ENCODE measurements at regions not wholly inside any gene's neighbourhood (a gene's known extent, or its start where the extent isn't known, plus 50 kb on each side); places are given as distances from the start of the nearest gene placed in this dataset.

DNA sequence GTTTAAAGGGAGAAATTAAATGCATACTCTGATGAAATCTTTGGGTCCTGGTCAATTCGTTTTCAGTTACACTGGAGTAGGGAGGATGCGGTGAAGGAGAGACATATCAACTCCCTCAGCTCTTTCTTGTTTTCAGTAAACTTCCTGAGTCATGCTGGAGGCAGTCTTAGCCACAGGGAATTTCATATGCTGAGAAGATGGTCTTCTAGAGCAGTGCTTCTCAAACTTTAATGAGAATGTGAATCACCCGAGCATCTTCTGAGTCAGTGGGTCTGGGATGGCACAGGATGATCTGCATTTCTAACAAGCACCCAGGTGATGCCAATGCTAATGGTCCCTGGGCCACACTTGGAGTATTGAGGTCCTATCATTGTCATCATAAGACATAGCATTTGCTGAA is 214.5 kb downstream of the KIT start:
- DNase-seq: no peak
- no peaks in the 10 kb centered on the region for H3K27me3 ChIP-seq
- no peak for TF ChIP-seq POLR2A (IDR thresholded peaks at IDR 0.05)
- TF ChIP-seq, protein P1, sequence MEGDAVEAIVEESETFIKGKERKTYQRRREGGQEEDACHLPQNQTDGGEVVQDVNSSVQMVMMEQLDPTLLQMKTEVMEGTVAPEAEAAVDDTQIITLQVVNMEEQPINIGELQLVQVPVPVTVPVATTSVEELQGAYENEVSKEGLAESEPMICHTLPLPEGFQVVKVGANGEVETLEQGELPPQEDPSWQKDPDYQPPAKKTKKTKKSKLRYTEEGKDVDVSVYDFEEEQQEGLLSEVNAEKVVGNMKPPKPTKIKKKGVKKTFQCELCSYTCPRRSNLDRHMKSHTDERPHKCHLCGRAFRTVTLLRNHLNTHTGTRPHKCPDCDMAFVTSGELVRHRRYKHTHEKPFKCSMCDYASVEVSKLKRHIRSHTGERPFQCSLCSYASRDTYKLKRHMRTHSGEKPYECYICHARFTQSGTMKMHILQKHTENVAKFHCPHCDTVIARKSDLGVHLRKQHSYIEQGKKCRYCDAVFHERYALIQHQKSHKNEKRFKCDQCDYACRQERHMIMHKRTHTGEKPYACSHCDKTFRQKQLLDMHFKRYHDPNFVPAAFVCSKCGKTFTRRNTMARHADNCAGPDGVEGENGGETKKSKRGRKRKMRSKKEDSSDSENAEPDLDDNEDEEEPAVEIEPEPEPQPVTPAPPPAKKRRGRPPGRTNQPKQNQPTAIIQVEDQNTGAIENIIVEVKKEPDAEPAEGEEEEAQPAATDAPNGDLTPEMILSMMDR (IDR thresholded peaks at IDR 0.05): no peak
- no peak overlapping the region for H3K4me3 ChIP-seq
- H3K9me3 ChIP-seq: no peaks in the 10 kb centered on the region
- no peak overlapping the region for H3K27ac ChIP-seq
- intact Hi-C loops (cut with DNase I; ENCODE audit: low total_unique reads): no loop called here
- H3K4me1 ChIP-seq: no peaks in the 10 kb centered on the region
- H3K36me3 ChIP-seq: no peaks in the 10 kb centered on the region

DNA sequence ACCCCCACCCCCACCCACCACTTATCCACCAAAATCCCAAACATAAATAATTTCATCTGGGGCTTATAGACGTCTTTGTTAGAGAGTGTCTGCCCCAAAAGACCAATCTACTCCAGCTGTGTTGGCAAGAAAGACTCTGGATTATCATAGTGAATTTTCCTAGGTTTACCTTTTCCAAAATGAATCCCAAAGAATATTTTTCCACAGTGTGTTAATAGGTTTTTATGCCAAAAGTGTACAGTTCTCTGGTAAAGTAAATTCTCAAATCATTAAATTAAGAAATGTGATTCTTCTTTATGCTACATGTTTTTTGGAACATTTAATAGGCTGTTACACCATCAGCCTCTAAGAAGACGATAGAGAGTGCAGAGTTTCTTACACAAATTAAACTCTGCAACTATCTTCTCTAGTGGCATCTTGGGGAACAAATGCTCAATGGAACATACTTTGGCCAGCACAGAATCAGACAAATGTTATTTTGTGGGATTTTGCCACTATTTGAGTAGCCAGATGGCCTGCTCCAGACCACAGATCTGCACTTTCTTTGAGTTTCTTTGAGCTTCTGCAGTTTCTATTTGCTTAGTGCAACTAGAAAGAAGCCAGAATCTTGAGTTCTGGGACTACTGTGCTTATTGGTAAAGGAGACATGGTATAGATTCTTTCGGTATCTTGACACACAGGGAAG is 206.0 kb downstream of the KIT start:
- H3K36me3 ChIP-seq: no peaks in the 10 kb centered on the region
- no peak overlapping the region for H3K27ac ChIP-seq
- intact Hi-C loops (cut with DNase I; ENCODE audit: low total_unique reads): no loop called here
- H3K4me1 ChIP-seq: no peaks in the 10 kb centered on the region
- H3K4me3 ChIP-seq: no peak overlapping the region
- TF ChIP-seq POLR2A (IDR thresholded peaks at IDR 0.05): no peak
- TF ChIP-seq, protein P1 (IDR thresholded peaks at IDR 0.05): no peak
- H3K27me3 ChIP-seq: no peaks in the 10 kb centered on the region
- no peaks in the 10 kb centered on the region for H3K9me3 ChIP-seq
- no peak for DNase-seq

DNA sequence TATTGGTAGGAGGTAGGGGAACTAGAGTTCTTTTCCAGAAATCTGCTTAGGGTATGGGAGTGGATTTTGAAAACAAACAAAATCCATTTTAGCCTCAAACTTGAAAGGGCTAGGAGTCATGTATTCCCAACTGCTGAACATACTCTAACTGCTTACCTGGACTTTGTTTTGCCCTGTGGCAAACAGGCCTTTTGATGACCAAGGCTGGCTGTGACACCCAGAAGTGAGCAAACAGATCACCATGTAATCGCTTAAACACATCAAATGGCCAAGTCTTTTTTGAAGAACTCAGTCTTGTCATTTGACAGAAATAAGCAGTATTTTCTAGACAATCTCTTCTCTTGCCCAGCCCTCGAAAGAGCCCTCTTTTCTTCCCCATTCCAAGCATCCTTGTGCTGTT is 203.4 kb downstream of the KIT start:
- intact Hi-C loops (cut with DNase I; ENCODE audit: low total_unique reads): no loop called here
- Histone ChIP-seq H3K27me3 (no peaks in the 10 kb centered on the region), H3K36me3 (no peaks in the 10 kb centered on the region), H3K4me3 (no peak overlapping the region), H3K9me3 (no peaks in the 10 kb centered on the region), H3K4me1 (no peaks in the 10 kb centered on the region), H3K27ac (no peak overlapping the region)
- TF ChIP-seq, protein P1 (IDR thresholded peaks at IDR 0.05): no peak
- no peak for TF ChIP-seq POLR2A (IDR thresholded peaks at IDR 0.05)
- no peak for DNase-seq

DNA sequence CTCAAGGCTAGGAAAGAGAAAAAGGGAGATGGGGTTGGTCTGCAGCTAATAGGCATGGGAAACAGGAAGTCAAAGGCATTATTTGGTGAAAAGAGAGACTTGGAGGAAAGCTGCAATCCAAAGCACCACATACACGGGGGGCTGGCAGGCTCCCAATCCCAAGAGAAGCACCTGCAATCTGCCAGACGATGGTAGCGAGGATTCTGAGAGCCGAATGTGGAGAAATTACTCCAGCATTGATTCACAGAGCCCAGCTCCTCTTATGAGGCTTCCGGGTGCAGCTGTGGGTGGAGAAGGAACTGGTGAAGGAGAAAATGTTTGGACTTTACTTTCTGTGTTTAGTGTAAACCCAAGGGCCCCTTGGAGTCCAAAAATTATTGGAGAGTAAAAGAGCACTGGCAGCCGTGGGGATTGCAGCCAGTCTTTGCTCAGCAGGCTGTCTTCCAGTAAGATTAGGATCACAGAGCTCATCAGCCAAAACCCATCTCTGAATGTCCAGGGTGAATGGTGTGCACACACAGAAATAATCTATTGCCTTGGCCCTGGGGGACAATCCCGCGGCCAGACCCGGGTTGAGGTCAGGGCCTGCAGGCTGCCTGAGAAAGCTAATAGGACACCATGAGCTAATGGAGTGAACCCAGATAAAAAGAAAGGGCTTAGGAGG is 197.6 kb downstream of the KIT start:
- Histone ChIP-seq H3K9me3 (no peaks in the 10 kb centered on the region), H3K4me1 (no peaks in the 10 kb centered on the region), H3K4me3 (no peak overlapping the region), H3K27me3 (no peaks in the 10 kb centered on the region), H3K27ac (no peak overlapping the region), H3K36me3 (no peaks in the 10 kb centered on the region)
- TF ChIP-seq, protein P1 (IDR thresholded peaks at IDR 0.05): no peak
- TF ChIP-seq POLR2A (IDR thresholded peaks at IDR 0.05): no peak
- intact Hi-C loops (cut with DNase I; ENCODE audit: low total_unique reads): no loop called here
- no peak for DNase-seq

DNA sequence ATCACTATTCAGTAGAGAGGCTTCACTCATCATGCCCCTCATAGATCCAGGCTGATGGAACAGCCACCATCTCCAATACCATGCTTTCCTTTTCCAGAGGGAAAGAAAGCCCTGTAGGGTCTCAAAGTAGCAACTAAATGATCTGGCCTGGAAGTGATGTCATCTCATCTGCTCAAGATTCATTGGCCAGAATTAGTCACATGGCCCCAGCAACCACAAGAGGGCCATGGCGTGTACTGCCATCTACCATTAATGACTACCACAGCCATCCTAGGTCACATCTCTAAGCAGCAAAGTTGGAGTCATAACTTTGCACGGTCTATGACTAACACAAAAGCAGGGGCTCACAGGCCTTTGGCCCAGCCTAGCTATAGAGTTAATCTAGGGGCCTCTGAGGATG is 194.8 kb downstream of the KIT start:
- H3K4me1 ChIP-seq: no peaks in the 10 kb centered on the region
- no peaks in the 10 kb centered on the region for H3K9me3 ChIP-seq
- no peak overlapping the region for H3K27ac ChIP-seq
- H3K27me3 ChIP-seq: no peaks in the 10 kb centered on the region
- intact Hi-C loops (cut with DNase I; ENCODE audit: low total_unique reads): no loop called here
- DNase-seq: no peak
- H3K36me3 ChIP-seq: no peaks in the 10 kb centered on the region
- no peak overlapping the region for H3K4me3 ChIP-seq
- no peak for TF ChIP-seq POLR2A (IDR thresholded peaks at IDR 0.05)
- TF ChIP-seq, protein P1 (IDR thresholded peaks at IDR 0.05): no peak

Data from uterus (tissue), 3 donors.